CD14-positive monocyte (primary cell): ENCODE measurements at regions not wholly inside any gene's neighbourhood (a gene's known extent, or its start where the extent isn't known, plus 50 kb on each side); places are given as distances from the start of the nearest gene placed in this dataset.

Experiments
- DNase-seq, 3 donors: peaks; one replicate each; pipeline ENCODE4 v3.0.0-alpha.2; 2011 to 2022
- H2AFZ ChIP-seq: 2 replicates; pipeline ENCODE4 v1.6.0; 2012; ENCODE audit warnings: mild to moderate bottlenecking, low read depth, low read length, inconsistent platforms; ENCODE audit not compliant: insufficient read depth, poor library complexity, severe bottlenecking
- H3K27ac ChIP-seq, 2 donors: 1 replicate in 1 of 2; 2 replicates in 1 of 2; pipeline ENCODE4 v1.5.1; 2012 to 2013; ENCODE audit warnings: low read length in 2 of 2, control low read depth in 1 of 2, inconsistent platforms in 1 of 2, low read depth in 1 of 2, mild to moderate bottlenecking in 1 of 2
- H3K27me3 ChIP-seq, 2 donors: one replicate each; pipeline versions ENCODE4 v1.6.0 to v1.6.1; 2011 to 2013; ENCODE audit warnings: low read length in 2 of 2; ENCODE audit not compliant: control insufficient read depth in 2 of 2, insufficient read depth in 2 of 2
- H3K36me3 ChIP-seq, 2 donors: replicated peaks in 1 of 2; 1 replicate in 1 of 2; 2 replicates in 1 of 2; pipeline versions ENCODE4 v1.5.1 to v1.6.1; 2012 to 2013; ENCODE audit warnings: low read length in 2 of 2, control low read depth in 1 of 2, inconsistent platforms in 1 of 2, mild to moderate bottlenecking in 1 of 2; ENCODE audit not compliant: insufficient read depth in 2 of 2, control insufficient read depth in 1 of 2
- H3K4me1 ChIP-seq, 2 donors: 1 replicate in 1 of 2; 2 replicates in 1 of 2; pipeline versions ENCODE4 v1.5.1 to v1.6.1; 2012 to 2013; ENCODE audit warnings: low read length in 2 of 2, control low read depth in 1 of 2, inconsistent platforms in 1 of 2, mild to moderate bottlenecking in 1 of 2, moderate library complexity in 1 of 2; ENCODE audit not compliant: insufficient read depth in 2 of 2, control insufficient read depth in 1 of 2
- H3K4me2 ChIP-seq: replicated peaks from 2 replicates; pipeline ENCODE3; 2012; ENCODE audit warnings: low read length, moderate library complexity, mild to moderate bottlenecking; ENCODE audit not compliant: poor library complexity, severe bottlenecking; ENCODE audit errors: extremely low read depth
- H3K4me3 ChIP-seq, 3 experiments: fragments of 200-600 bp in 1 of 3; sonication (generic) in 1 of 3; replicated peaks in 1 of 3; 1 replicate in 2 of 3; 2 replicates in 1 of 3; pipeline ENCODE4 v1.5.1; 2011 to 2013; ENCODE audit warnings: low read length in 3 of 3, mild to moderate bottlenecking in 3 of 3, control low read depth in 2 of 3, low read depth in 2 of 3, inconsistent platforms in 1 of 3, moderate library complexity in 1 of 3
- H3K79me2 ChIP-seq: 2 replicates; pipeline ENCODE4 v1.6.0; 2012; ENCODE audit warnings: mild to moderate bottlenecking, control low read depth, inconsistent platforms, low read length, moderate library complexity; ENCODE audit not compliant: insufficient read depth
- H3K9ac ChIP-seq: 2 replicates; pipeline ENCODE4 v1.6.0; 2017; ENCODE audit warnings: low read length, mild to moderate bottlenecking; ENCODE audit not compliant: insufficient read depth, poor library complexity, severe bottlenecking
- H3K9me3 ChIP-seq, 2 donors: replicated peaks in 1 of 2; 1 replicate in 1 of 2; 2 replicates in 1 of 2; pipeline versions ENCODE4 v1.5.1 to v1.6.1; 2012 to 2013; ENCODE audit warnings: low read length in 2 of 2, control low read depth in 1 of 2; ENCODE audit not compliant: control insufficient read depth in 1 of 2, insufficient read depth in 1 of 2
- H4K20me1 ChIP-seq: 2 replicates; pipeline ENCODE4 v1.6.0; 2012; ENCODE audit warnings: mild to moderate bottlenecking, low read length, control low read depth, moderate library complexity; ENCODE audit not compliant: insufficient read depth
- H3K27ac Mint-ChIP-seq, 7 donors: one replicate each; pipeline ENCODE4 v1.8.0; 2020; ENCODE audit warnings: mild to moderate bottlenecking in 7 of 7, mixed read lengths in 7 of 7, moderate library complexity in 6 of 7, inconsistent platforms in 2 of 7
- H3K27me3 Mint-ChIP-seq, 3 donors: one replicate each; pipeline ENCODE4 v1.8.0; 2021 to 2022; ENCODE audit warnings: low read depth in 3 of 3, mild to moderate bottlenecking in 3 of 3, mixed read lengths in 3 of 3, moderate library complexity in 3 of 3, inconsistent platforms in 1 of 3
- H3K36me3 Mint-ChIP-seq, 2 donors: one replicate each; pipeline ENCODE4 v1.8.0; 2020; ENCODE audit warnings: mixed read lengths in 2 of 2, inconsistent platforms in 1 of 2, mild to moderate bottlenecking in 1 of 2
- H3K4me1 Mint-ChIP-seq: one replicate; pipeline ENCODE4 v1.8.0; 2020; ENCODE audit warnings: mild to moderate bottlenecking, mixed read lengths
- H3K4me3 Mint-ChIP-seq, 2 donors: one replicate each; pipeline ENCODE4 v1.8.0; 2020; ENCODE audit warnings: mild to moderate bottlenecking in 2 of 2, mixed read lengths in 2 of 2, moderate library complexity in 1 of 2
- H3K9me3 Mint-ChIP-seq, 7 donors: one replicate each; pipeline ENCODE4 v1.8.0; 2020 to 2022; ENCODE audit warnings: mixed read lengths in 7 of 7, mild to moderate bottlenecking in 6 of 7, moderate library complexity in 6 of 7, inconsistent platforms in 2 of 7
- WGBS: methylation state at CpG from one replicate; pipeline ENCODE4 v1.1.5; 2013; ENCODE audit warnings: missing lambda C conversion rate; ENCODE audit not compliant: insufficient coverage; 5-methylcytosine and 5-hydroxymethylcytosine counted together
- intact Hi-C, 2 donors: fragments of 100-400 bp; cut with micrococcal nuclease; formaldehyde crosslinking; loops; one replicate each; pipeline versions ENCODE4 v1.15.0 to v1.15.1; 2023
- TF ChIP-seq, protein P1 (sequence below): fragments of 200-600 bp; IDR thresholded peaks from one replicate; pipeline ENCODE4 v1.8.0; 2022; ENCODE audit warnings: antibody characterized with exemption, mild to moderate bottlenecking

DNA sequence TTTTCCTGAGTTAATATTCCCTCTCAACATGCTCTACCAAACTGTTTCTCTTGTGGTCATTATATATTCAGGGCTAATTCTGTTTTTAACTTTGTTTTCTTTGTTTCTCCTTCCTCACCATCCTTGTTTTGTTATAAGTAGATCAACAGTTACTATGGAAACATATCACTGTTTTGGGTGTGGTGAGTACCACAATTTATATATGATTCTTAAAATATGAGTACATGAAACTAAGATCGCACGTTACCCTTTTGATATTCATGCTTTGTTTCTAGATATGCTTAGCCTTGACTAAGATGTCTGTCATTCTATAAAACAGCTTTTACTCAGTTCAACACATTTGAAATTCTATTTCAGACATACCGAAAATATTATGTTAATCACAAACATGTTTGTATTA, 232.3 kb upstream of the ITGA4 start:
- H3K9me3 ChIP-seq: no peaks in the 10 kb centered on the region
- no peaks in the 10 kb centered on the region for H3K79me2 ChIP-seq
- no peak overlapping the region for H2AFZ ChIP-seq
- Mint-ChIP-seq H3K27ac (no peak overlapping the region), H3K36me3 (no peaks in the 10 kb centered on the region), H3K4me3 (no peak overlapping the region), H3K27me3 (peaks cover 0 to 1% (median 0%) of the 10 kb centered on the region in 3 donors), H3K9me3 (peaks cover 0 to 5% (median 0%) of the 10 kb centered on the region in 7 donors), H3K4me1 (no peaks in the 10 kb centered on the region)
- no peak overlapping the region for H3K27ac ChIP-seq
- H3K4me1 ChIP-seq: no peaks in the 10 kb centered on the region
- intact Hi-C loops: no loop called here
- H4K20me1 ChIP-seq: no peaks in the 10 kb centered on the region
- no peaks in the 10 kb centered on the region for H3K36me3 ChIP-seq
- H3K9ac ChIP-seq: no peak overlapping the region
- no peak overlapping the region for H3K4me2 ChIP-seq
- DNase-seq: no peak
- TF ChIP-seq, protein P1, sequence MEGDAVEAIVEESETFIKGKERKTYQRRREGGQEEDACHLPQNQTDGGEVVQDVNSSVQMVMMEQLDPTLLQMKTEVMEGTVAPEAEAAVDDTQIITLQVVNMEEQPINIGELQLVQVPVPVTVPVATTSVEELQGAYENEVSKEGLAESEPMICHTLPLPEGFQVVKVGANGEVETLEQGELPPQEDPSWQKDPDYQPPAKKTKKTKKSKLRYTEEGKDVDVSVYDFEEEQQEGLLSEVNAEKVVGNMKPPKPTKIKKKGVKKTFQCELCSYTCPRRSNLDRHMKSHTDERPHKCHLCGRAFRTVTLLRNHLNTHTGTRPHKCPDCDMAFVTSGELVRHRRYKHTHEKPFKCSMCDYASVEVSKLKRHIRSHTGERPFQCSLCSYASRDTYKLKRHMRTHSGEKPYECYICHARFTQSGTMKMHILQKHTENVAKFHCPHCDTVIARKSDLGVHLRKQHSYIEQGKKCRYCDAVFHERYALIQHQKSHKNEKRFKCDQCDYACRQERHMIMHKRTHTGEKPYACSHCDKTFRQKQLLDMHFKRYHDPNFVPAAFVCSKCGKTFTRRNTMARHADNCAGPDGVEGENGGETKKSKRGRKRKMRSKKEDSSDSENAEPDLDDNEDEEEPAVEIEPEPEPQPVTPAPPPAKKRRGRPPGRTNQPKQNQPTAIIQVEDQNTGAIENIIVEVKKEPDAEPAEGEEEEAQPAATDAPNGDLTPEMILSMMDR: no peak
- H3K4me3 ChIP-seq: no peak overlapping the region
- WGBS: no CpG with 5 or more reads among the region's 3 CpGs
- H3K27me3 ChIP-seq: no peaks in the 10 kb centered on the region

DNA sequence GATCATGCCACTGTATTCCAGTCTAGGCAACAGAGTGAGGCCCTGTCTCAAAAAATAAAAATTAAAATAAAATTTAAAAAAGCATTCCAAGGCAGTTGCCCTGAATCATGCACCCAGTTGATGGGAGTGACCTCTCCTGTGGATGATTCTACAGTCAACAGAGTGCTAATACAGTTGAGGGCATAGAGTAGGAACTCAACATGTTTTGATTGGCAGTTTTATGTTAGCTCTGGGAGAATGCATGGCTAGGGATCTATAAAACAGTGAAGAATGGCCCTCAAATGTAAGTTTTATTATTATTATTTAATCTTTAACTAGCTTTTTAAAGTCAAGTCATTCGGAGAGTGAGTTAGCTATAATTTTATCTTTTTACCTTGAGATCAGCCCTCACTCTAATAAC, 228.5 kb upstream of the ITGA4 start:
- no peaks in the 10 kb centered on the region for H3K9me3 ChIP-seq
- intact Hi-C loops: no loop called here
- no peaks in the 10 kb centered on the region for H3K79me2 ChIP-seq
- TF ChIP-seq, protein P1: no peak
- no peak overlapping the region for H3K4me3 ChIP-seq
- Mint-ChIP-seq H3K4me3 (no peak overlapping the region), H3K36me3 (no peaks in the 10 kb centered on the region), H3K4me1 (no peaks in the 10 kb centered on the region), H3K27ac (no peak overlapping the region), H3K9me3 (peaks cover 0 to 3% (median 0%) of the 10 kb centered on the region in 7 donors), H3K27me3 (peaks cover 0 to 1% (median 0%) of the 10 kb centered on the region in 3 donors)
- H2AFZ ChIP-seq: no peak overlapping the region
- no peak overlapping the region for H3K27ac ChIP-seq
- no peaks in the 10 kb centered on the region for H4K20me1 ChIP-seq
- no peak overlapping the region for H3K4me2 ChIP-seq
- no peaks in the 10 kb centered on the region for H3K36me3 ChIP-seq
- no peak overlapping the region for H3K9ac ChIP-seq
- no peak for DNase-seq
- H3K27me3 ChIP-seq: no peaks in the 10 kb centered on the region
- no CpG with 5 or more reads among the region's 1 CpG for WGBS
- no peaks in the 10 kb centered on the region for H3K4me1 ChIP-seq
